ENCODE measurements at regions not wholly inside any gene's neighbourhood (a gene's known extent, or its start where the extent isn't known, plus 50 kb on each side); places are given as distances from the start of the nearest gene placed in this dataset.
"Not testable (repeated sequence)": the region's sequence is repeated elsewhere in the genome, so short reads cannot be mapped to it uniquely, and the experiment has no call there.

DNA sequence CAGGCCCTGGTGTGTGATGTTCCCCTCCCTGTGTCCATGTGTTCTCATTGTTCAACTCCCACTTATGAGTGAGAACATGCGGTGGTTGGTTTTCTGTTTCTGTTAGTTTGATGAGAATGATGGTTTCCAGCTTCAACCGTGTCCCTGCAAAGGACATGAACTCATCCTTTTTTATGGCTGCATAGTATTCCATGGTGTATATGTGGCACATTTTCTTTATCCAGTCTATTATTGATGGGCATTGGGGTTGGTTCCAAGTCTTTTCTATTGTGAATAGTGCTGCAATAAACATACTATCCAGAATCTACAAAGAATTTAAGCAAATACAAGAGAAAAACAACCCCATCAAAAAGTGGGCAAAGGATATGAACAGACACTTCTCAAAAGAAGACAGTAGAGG lies 67.1 kb upstream of the PPM1H start:
- TF ChIP-seq ZNF146 (tag by site-specific recombination; IDR thresholded peaks at IDR 0.05), result peak; percentile 77
- H3K4me3 ChIP-seq (ENCODE audit: low read depth, low read length); CTCF ChIA-PET; H3K9me3 ChIP-seq (ENCODE audit: control insufficient read depth, insufficient read depth, low read depth, low read length); H3K4me1 ChIP-seq (ENCODE audit: control insufficient read depth, insufficient read depth, low read length); H3K27ac ChIP-seq (ENCODE audit: extremely low read depth, low read depth, low read length); H3K36me3 ChIP-seq (ENCODE audit: control insufficient read depth in 2 of 2, insufficient read depth in 1 of 2, low read length in 2 of 2): not testable (repeated sequence)
- POLR2A ChIA-PET, result interaction anchor here (0.7 kb wide), 1 partner anchor 68 kb away, joined by 3 read pairs; no protein-coding TSS in a partner anchor

GRCh38 chr12:62998454-62998853 lies 63.5 kb upstream of the PPM1H start:
- Histone ChIP-seq H3K4me3 (ENCODE audit: low read depth, low read length) (no peak overlapping the region), H3K36me3 (ENCODE audit: control insufficient read depth in 2 of 2, insufficient read depth in 1 of 2, low read length in 2 of 2) (no peaks in the 10 kb centered on the region), H3K9me3 (ENCODE audit: control insufficient read depth, insufficient read depth, low read depth, low read length) (no peaks in the 10 kb centered on the region), H3K27ac (ENCODE audit: extremely low read depth, low read depth, low read length) (no peak overlapping the region), H3K4me1 (ENCODE audit: control insufficient read depth, insufficient read depth, low read length) (no peaks in the 10 kb centered on the region)
- no peak for TF ChIP-seq ZNF23 (tag by site-specific recombination; IDR thresholded peaks at IDR 0.05; ENCODE audit: borderline replicate concordance)
- TF ChIP-seq ZNF48 (tag by site-specific recombination; IDR thresholded peaks at IDR 0.05), result no peak
- TF ChIP-seq, protein P1, sequence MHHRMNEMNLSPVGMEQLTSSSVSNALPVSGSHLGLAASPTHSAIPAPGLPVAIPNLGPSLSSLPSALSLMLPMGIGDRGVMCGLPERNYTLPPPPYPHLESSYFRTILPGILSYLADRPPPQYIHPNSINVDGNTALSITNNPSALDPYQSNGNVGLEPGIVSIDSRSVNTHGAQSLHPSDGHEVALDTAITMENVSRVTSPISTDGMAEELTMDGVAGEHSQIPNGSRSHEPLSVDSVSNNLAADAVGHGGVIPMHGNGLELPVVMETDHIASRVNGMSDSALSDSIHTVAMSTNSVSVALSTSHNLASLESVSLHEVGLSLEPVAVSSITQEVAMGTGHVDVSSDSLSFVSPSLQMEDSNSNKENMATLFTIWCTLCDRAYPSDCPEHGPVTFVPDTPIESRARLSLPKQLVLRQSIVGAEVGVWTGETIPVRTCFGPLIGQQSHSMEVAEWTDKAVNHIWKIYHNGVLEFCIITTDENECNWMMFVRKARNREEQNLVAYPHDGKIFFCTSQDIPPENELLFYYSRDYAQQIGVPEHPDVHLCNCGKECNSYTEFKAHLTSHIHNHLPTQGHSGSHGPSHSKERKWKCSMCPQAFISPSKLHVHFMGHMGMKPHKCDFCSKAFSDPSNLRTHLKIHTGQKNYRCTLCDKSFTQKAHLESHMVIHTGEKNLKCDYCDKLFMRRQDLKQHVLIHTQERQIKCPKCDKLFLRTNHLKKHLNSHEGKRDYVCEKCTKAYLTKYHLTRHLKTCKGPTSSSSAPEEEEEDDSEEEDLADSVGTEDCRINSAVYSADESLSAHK (tag by site-specific recombination; IDR thresholded peaks at IDR 0.05), result no peak
- no peak for TF ChIP-seq BCL11A (tag by site-specific recombination; IDR thresholded peaks at IDR 0.05; ENCODE audit: low read depth)
- TF ChIP-seq ZNF157 (tag by site-specific recombination; IDR thresholded peaks at IDR 0.05), result no peak
- TF ChIP-seq, protein P2, sequence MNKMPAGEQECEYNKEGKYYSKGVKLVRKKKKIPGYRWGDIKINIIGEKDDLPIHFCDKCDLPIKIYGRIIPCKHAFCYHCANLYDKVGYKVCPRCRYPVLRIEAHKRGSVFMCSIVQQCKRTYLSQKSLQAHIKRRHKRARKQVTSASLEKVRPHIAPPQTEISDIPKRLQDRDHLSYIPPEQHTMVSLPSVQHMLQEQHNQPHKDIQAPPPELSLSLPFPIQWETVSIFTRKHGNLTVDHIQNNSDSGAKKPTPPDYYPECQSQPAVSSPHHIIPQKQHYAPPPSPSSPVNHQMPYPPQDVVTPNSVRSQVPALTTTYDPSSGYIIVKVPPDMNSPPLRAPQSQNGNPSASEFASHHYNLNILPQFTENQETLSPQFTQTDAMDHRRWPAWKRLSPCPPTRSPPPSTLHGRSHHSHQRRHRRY (tag by site-specific recombination; IDR thresholded peaks at IDR 0.05), result no peak
- no peak for TF ChIP-seq GLIS2 (tag by site-specific recombination; IDR thresholded peaks at IDR 0.05)
- TF ChIP-seq GLI2 (tag by site-specific recombination; IDR thresholded peaks at IDR 0.05; ENCODE audit: borderline replicate concordance, low read depth), result no peak
- TF ChIP-seq ZNF140 (tag by site-specific recombination; IDR thresholded peaks at IDR 0.05), result no peak
- no peak for TF ChIP-seq ZNF777 (tag by site-specific recombination; IDR thresholded peaks at IDR 0.05; ENCODE audit: borderline replicate concordance)
- no peak for TF ChIP-seq ZNF433 (tag by site-specific recombination; IDR thresholded peaks at IDR 0.05; ENCODE audit: low read depth)
- no peak for TF ChIP-seq ZIC2 (tag by site-specific recombination; IDR thresholded peaks at IDR 0.05)
- TF ChIP-seq, protein P3, sequence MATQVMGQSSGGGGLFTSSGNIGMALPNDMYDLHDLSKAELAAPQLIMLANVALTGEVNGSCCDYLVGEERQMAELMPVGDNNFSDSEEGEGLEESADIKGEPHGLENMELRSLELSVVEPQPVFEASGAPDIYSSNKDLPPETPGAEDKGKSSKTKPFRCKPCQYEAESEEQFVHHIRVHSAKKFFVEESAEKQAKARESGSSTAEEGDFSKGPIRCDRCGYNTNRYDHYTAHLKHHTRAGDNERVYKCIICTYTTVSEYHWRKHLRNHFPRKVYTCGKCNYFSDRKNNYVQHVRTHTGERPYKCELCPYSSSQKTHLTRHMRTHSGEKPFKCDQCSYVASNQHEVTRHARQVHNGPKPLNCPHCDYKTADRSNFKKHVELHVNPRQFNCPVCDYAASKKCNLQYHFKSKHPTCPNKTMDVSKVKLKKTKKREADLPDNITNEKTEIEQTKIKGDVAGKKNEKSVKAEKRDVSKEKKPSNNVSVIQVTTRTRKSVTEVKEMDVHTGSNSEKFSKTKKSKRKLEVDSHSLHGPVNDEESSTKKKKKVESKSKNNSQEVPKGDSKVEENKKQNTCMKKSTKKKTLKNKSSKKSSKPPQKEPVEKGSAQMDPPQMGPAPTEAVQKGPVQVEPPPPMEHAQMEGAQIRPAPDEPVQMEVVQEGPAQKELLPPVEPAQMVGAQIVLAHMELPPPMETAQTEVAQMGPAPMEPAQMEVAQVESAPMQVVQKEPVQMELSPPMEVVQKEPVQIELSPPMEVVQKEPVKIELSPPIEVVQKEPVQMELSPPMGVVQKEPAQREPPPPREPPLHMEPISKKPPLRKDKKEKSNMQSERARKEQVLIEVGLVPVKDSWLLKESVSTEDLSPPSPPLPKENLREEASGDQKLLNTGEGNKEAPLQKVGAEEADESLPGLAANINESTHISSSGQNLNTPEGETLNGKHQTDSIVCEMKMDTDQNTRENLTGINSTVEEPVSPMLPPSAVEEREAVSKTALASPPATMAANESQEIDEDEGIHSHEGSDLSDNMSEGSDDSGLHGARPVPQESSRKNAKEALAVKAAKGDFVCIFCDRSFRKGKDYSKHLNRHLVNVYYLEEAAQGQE (tag by site-specific recombination; IDR thresholded peaks at IDR 0.05), result no peak
- TF ChIP-seq SETDB1 (IDR thresholded peaks at IDR 0.05; ENCODE audit: insufficient read length, low read length), result no peak
- TF ChIP-seq KLF17 (tag by site-specific recombination; IDR thresholded peaks at IDR 0.05), result no peak
- TF ChIP-seq, protein P4, sequence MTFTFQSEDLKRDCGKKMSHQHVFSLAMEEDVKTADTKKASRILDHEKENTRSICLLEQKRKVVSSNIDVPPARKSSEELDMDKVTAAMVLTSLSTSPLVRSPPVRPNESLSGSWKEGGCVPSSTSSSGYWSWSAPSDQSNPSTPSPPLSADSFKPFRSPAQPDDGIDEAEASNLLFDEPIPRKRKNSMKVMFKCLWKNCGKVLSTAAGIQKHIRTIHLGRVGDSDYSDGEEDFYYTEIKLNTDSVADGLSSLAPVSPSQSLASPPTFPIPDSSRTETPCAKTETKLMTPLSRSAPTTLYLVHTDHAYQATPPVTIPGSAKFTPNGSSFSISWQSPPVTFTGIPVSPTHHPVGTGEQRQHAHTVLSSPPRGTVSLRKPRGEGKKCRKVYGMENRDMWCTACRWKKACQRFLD (tag by site-specific recombination; IDR thresholded peaks at IDR 0.05), result no peak
- ChIA-PET CTCF (interaction anchor here (0.7 kb wide), 1 partner anchor 63 kb away, joined by 3 read pairs; no protein-coding TSS in a partner anchor), POLR2A (no interaction called here)
